HL-60 (cell line): ENCODE measurements at regions not wholly inside any gene's neighbourhood (a gene's known extent, or its start where the extent isn't known, plus 50 kb on each side); places are given as distances from the start of the nearest gene placed in this dataset.

Experiments used
- DNase-seq, 2 experiments: peaks; one replicate each; pipeline ENCODE4 v3.0.0-alpha.2; 2010 to 2020; ENCODE audit warnings: low read depth in 1 of 2, low spot score in 1 of 2
- H3K27ac ChIP-seq: fragments of 250-450 bp; sonication (Bioruptor Pico); replicated peaks from 2 replicates; pipeline ENCODE4 v1.5.1; 2020; ENCODE audit warnings: mild to moderate bottlenecking, moderate library complexity
- H3K27me3 ChIP-seq: fragments of 250-450 bp; sonication (Bioruptor Pico); 2 replicates; pipeline ENCODE4 v1.5.1; 2021; ENCODE audit warnings: mild to moderate bottlenecking, moderate library complexity; ENCODE audit not compliant: insufficient read depth, poor library complexity, severe bottlenecking
- H3K4me3 ChIP-seq: replicated peaks from 2 replicates; pipeline ENCODE4 v1.5.1; 2011; ENCODE audit warnings: mild to moderate bottlenecking, control low read depth, low read length; ENCODE audit not compliant: insufficient read depth
- CTCF ChIP-seq: IDR thresholded peaks from one replicate; pipeline ENCODE4 v1.5.1; 2011; ENCODE audit warnings: low read length, control low read depth, inconsistent platforms; ENCODE audit not compliant: insufficient read depth
- GABPA ChIP-seq: IDR thresholded peaks from 2 replicates; pipeline ENCODE4 v1.6.1; 2012; ENCODE audit warnings: low read depth
- POLR2AphosphoS5 ChIP-seq: IDR thresholded peaks from 2 replicates; pipeline ENCODE4 v1.6.1; 2012; ENCODE audit warnings: low read depth
- REST ChIP-seq: IDR thresholded peaks from 2 replicates; pipeline ENCODE4 v1.6.1; 2012; ENCODE audit warnings: low read depth; ENCODE audit not compliant: insufficient replicate concordance
- SPI1 ChIP-seq: IDR thresholded peaks from 2 replicates; pipeline ENCODE4 v1.6.1; 2012; ENCODE audit warnings: low read depth, mild to moderate bottlenecking, borderline replicate concordance

- Histone ChIP-seq H3K4me3 (no peak overlapping the region), H3K27me3 (no peaks in the 10 kb centered on the region), H3K27ac (no peak overlapping the region)
- no peak for TF ChIP-seq REST
- no peak for TF ChIP-seq GABPA
- no peak for TF ChIP-seq POLR2AphosphoS5
- no peak for TF ChIP-seq CTCF
- no peak for TF ChIP-seq SPI1
- no peak for DNase-seq
These were observed 101.4 kb downstream of the RMI2 start for GRCh38 chr16:11446566-11447119.

- H3K27ac ChIP-seq: no peak overlapping the region
- DNase-seq: no peak
- TF ChIP-seq REST (no peak), CTCF (no peak), POLR2AphosphoS5 (no peak), GABPA (no peak), SPI1 (no peak)
- no peaks in the 10 kb centered on the region for H3K27me3 ChIP-seq
- H3K4me3 ChIP-seq: no peak overlapping the region
These were observed 102.0 kb downstream of the RMI2 start for GRCh38 chr16:11447272-11447671.

- no peak overlapping the region for H3K4me3 ChIP-seq
- no peak for TF ChIP-seq REST
- TF ChIP-seq CTCF: no peak
- H3K27ac ChIP-seq: no peak overlapping the region
- no peaks in the 10 kb centered on the region for H3K27me3 ChIP-seq
- no peak for DNase-seq
These were observed 102.6 kb downstream of the RMI2 start for GRCh38 chr16:11447836-11448235.
